GM23338 (cell line): ENCODE measurements at regions not wholly inside any gene's neighbourhood (a gene's known extent, or its start where the extent isn't known, plus 50 kb on each side); places are given as distances from the start of the nearest gene placed in this dataset.

Experiments used
- ATAC-seq: fragments of 200-7000 bp; cut with Tn5 transposase; 3 replicates; pipeline ENCODE4 v1.9.1; 2020
- DNase-seq: peaks from one replicate; pipeline ENCODE4 v3.0.0-alpha.2; 2015; ENCODE audit warnings: low spot score
- H2AFZ ChIP-seq: fragments of 200-600 bp; sonication (generic); 2 replicates; pipeline ENCODE4 v1.8.0; 2016; ENCODE audit warnings: antibody characterized with exemption, mild to moderate bottlenecking, moderate library complexity
- H3F3A ChIP-seq: fragments of 200-600 bp; sonication (generic); replicated peaks from 2 replicates; pipeline ENCODE4 v1.8.0; 2017; ENCODE audit warnings: antibody characterized with exemption, mixed run types, low read depth
- H3K27ac ChIP-seq: fragments of 200-600 bp; sonication (generic); 2 replicates; pipeline ENCODE4 v1.6.1; 2016; ENCODE audit warnings: low read depth
- H3K27me3 ChIP-seq: fragments of 200-600 bp; sonication (generic); 2 replicates; pipeline ENCODE4 v1.8.0; 2016; ENCODE audit warnings: mild to moderate bottlenecking, mixed run types, moderate library complexity; ENCODE audit not compliant: insufficient read depth
- H3K36me3 ChIP-seq: fragments of 200-600 bp; sonication (generic); 2 replicates; pipeline ENCODE4 v1.8.0; 2016; ENCODE audit warnings: mild to moderate bottlenecking; ENCODE audit not compliant: insufficient read depth
- H3K4me1 ChIP-seq: fragments of 200-600 bp; sonication (generic); 2 replicates; pipeline ENCODE4 v1.8.0; 2016; ENCODE audit warnings: mild to moderate bottlenecking, moderate library complexity; ENCODE audit not compliant: insufficient read depth
- H3K4me2 ChIP-seq: fragments of 200-600 bp; sonication (generic); 2 replicates; pipeline ENCODE4 v1.7.1; 2017; ENCODE audit warnings: mixed run types
- H3K4me3 ChIP-seq: fragments of 200-600 bp; sonication (generic); 2 replicates; pipeline ENCODE4 v1.6.1; 2016; ENCODE audit warnings: mixed run types
- H3K79me2 ChIP-seq: fragments of 200-600 bp; sonication (generic); replicated peaks from 2 replicates; pipeline ENCODE4 v1.8.0; 2017; ENCODE audit warnings: mild to moderate bottlenecking; ENCODE audit not compliant: insufficient read depth
- H3K9me2 ChIP-seq: fragments of 200-600 bp; sonication (generic); 2 replicates; pipeline ENCODE4 v1.8.0; 2017; ENCODE audit not compliant: insufficient read depth
- H4K20me1 ChIP-seq: fragments of 200-600 bp; sonication (generic); replicated peaks from 2 replicates; pipeline ENCODE4 v1.8.0; 2017; ENCODE audit warnings: mild to moderate bottlenecking; ENCODE audit not compliant: insufficient read depth
- H3K27ac Mint-ChIP-seq: 2 replicates; pipeline ENCODE4 v1.8.0; 2020; ENCODE audit warnings: inconsistent platforms, mild to moderate bottlenecking, moderate library complexity, mixed read lengths
- H3K27me3 Mint-ChIP-seq: 3 replicates; pipeline ENCODE4 v1.8.0; 2022; ENCODE audit warnings: low read depth, mild to moderate bottlenecking, moderate library complexity, mixed read lengths, inconsistent platforms; ENCODE audit not compliant: insufficient read depth, poor library complexity
- H3K36me3 Mint-ChIP-seq: 3 replicates; pipeline ENCODE4 v1.8.0; 2021; ENCODE audit warnings: low read depth, mild to moderate bottlenecking, inconsistent platforms, moderate library complexity, mixed read lengths
- H3K4me1 Mint-ChIP-seq: 3 replicates; pipeline ENCODE4 v1.8.0; 2020; ENCODE audit warnings: mild to moderate bottlenecking, inconsistent platforms, mixed read lengths
- H3K4me3 Mint-ChIP-seq: 3 replicates; pipeline ENCODE4 v1.8.0; 2021; ENCODE audit warnings: moderate library complexity, mild to moderate bottlenecking, inconsistent platforms, mixed read lengths
- H3K9me3 Mint-ChIP-seq: 3 replicates; pipeline ENCODE4 v1.8.0; 2020; ENCODE audit warnings: moderate library complexity, mild to moderate bottlenecking, inconsistent platforms, mixed read lengths
- CREB1 ChIP-seq: fragments of 250-450 bp; sonication (Bioruptor Pico); IDR thresholded peaks from 2 replicates; pipeline ENCODE4 v1.5.0; 2020; ENCODE audit warnings: low read depth, mild to moderate bottlenecking, moderate library complexity
- CTCF ChIP-seq, 2 experiments: fragments of 200-600 bp in 1 of 2; sonication (generic) in 1 of 2; conservative IDR thresholded peaks; 2 replicates each; pipeline versions ENCODE4 v1.5.1 to v1.6.1; 2016 to 2017; ENCODE audit warnings: antibody characterized with exemption in 2 of 2, low read depth in 2 of 2, mild to moderate bottlenecking in 2 of 2, moderate library complexity in 1 of 2
- EZH2 ChIP-seq: fragments of 200-600 bp; sonication (generic); IDR thresholded peaks from one replicate; pipeline ENCODE4 v1.8.0; 2017; ENCODE audit warnings: antibody characterized with exemption, mild to moderate bottlenecking, low read depth; ENCODE audit not compliant: unreplicated experiment
- EZH2phosphoT487 ChIP-seq: fragments of 200-600 bp; sonication (generic); IDR thresholded peaks from one replicate; pipeline ENCODE4 v1.8.1; 2018; ENCODE audit warnings: antibody characterized with exemption; ENCODE audit not compliant: unreplicated experiment
- JUNB ChIP-seq: IDR thresholded peaks from one replicate; pipeline ENCODE4 v1.6.1; 2016; ENCODE audit warnings: antibody characterized with exemption; ENCODE audit not compliant: unreplicated experiment
- NANOG ChIP-seq: IDR thresholded peaks from 2 replicates; pipeline ENCODE4 v1.6.1; 2016; ENCODE audit warnings: antibody characterized with exemption, borderline replicate concordance
- POLR2AphosphoS5 ChIP-seq: IDR thresholded peaks from 2 replicates; pipeline ENCODE4 v1.6.1; 2016; ENCODE audit warnings: antibody characterized with exemption, low read depth
- STAT1 ChIP-seq: IDR thresholded peaks from one replicate; pipeline ENCODE4 v1.6.1; 2016; ENCODE audit warnings: antibody characterized with exemption; ENCODE audit not compliant: unreplicated experiment
- ZNF114 ChIP-seq: fragments of 250-450 bp; sonication (Bioruptor Pico); IDR thresholded peaks from 2 replicates; pipeline ENCODE4 v1.5.0; 2020; ENCODE audit warnings: mild to moderate bottlenecking, moderate library complexity
- ZNF331 ChIP-seq: fragments of 250-450 bp; sonication (Bioruptor Pico); IDR thresholded peaks from 2 replicates; pipeline ENCODE4 v1.5.0; 2020; ENCODE audit warnings: low read depth, mild to moderate bottlenecking, moderate library complexity
- TF ChIP-seq, protein P1 (sequence below): IDR thresholded peaks from one replicate; pipeline ENCODE4 v1.6.1; 2018; ENCODE audit warnings: antibody characterized with exemption; ENCODE audit not compliant: unreplicated experiment
- TF ChIP-seq, protein P2 (sequence below): IDR thresholded peaks from 2 replicates; pipeline ENCODE4 v1.6.1; 2016; ENCODE audit warnings: antibody characterized with exemption
- TF ChIP-seq, protein P3 (sequence below): fragments of 250-450 bp; sonication (Bioruptor Pico); IDR thresholded peaks from 2 replicates; pipeline ENCODE4 v1.5.0; 2020; ENCODE audit warnings: mild to moderate bottlenecking, moderate library complexity

DNA sequence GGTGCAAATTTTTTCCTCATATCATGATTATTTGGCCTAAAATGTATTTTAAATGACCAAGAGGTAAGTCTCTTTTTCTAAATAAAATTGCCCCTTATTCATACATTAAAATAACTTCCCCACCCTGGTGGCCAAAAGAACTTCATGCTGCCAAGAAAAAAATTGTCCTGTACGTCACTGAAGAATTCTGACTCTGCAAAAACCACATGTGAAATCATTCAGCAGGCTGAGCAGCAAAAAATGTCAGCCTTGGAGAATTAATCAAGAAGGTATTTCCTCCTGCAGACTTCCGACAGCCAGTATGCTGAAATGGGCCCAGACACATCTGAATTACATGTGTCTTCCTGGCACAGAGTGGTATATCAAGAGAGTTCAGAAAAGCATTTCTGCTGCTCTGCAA lies 94.6 kb upstream of the HMHB1 start:
- H3F3A ChIP-seq: no peaks in the 10 kb centered on the region
- no peak overlapping the region for H3K4me3 ChIP-seq
- H3K27me3 Mint-ChIP-seq: no peaks in the 10 kb centered on the region
- no peaks in the 10 kb centered on the region for H3K9me2 ChIP-seq
- H3K4me2 ChIP-seq: no peak overlapping the region
- DNase-seq (no peak), ATAC-seq (no peak)
- no peaks in the 10 kb centered on the region for H3K4me1 ChIP-seq
- no peak overlapping the region for H3K27ac ChIP-seq
- no peaks in the 10 kb centered on the region for H4K20me1 ChIP-seq
- H3K27me3 ChIP-seq: no peaks in the 10 kb centered on the region
- no peak overlapping the region for H3K4me3 Mint-ChIP-seq
- no peak overlapping the region for H3K27ac Mint-ChIP-seq
- no peaks in the 10 kb centered on the region for H3K36me3 ChIP-seq
- H3K4me1 Mint-ChIP-seq: no peaks in the 10 kb centered on the region
- H2AFZ ChIP-seq: no peak overlapping the region
- H3K36me3 Mint-ChIP-seq: no peaks in the 10 kb centered on the region
- H3K9me3 Mint-ChIP-seq: no peaks in the 10 kb centered on the region
- no peaks in the 10 kb centered on the region for H3K79me2 ChIP-seq
- TF ChIP-seq POLR2AphosphoS5 (no peak), CTCF (conservative IDR thresholded peaks at IDR 0.05; ENCODE audit: low read depth in 2 of 2) (no peak), STAT1 (no peak), CREB1 (no peak), JUNB (no peak), ZNF331 (CRISPR knock-in tag) (no peak), NANOG (no peak), EZH2phosphoT487 (no peak), ZNF114 (CRISPR knock-in tag) (no peak), EZH2 (no peak)
- TF ChIP-seq, protein P1, sequence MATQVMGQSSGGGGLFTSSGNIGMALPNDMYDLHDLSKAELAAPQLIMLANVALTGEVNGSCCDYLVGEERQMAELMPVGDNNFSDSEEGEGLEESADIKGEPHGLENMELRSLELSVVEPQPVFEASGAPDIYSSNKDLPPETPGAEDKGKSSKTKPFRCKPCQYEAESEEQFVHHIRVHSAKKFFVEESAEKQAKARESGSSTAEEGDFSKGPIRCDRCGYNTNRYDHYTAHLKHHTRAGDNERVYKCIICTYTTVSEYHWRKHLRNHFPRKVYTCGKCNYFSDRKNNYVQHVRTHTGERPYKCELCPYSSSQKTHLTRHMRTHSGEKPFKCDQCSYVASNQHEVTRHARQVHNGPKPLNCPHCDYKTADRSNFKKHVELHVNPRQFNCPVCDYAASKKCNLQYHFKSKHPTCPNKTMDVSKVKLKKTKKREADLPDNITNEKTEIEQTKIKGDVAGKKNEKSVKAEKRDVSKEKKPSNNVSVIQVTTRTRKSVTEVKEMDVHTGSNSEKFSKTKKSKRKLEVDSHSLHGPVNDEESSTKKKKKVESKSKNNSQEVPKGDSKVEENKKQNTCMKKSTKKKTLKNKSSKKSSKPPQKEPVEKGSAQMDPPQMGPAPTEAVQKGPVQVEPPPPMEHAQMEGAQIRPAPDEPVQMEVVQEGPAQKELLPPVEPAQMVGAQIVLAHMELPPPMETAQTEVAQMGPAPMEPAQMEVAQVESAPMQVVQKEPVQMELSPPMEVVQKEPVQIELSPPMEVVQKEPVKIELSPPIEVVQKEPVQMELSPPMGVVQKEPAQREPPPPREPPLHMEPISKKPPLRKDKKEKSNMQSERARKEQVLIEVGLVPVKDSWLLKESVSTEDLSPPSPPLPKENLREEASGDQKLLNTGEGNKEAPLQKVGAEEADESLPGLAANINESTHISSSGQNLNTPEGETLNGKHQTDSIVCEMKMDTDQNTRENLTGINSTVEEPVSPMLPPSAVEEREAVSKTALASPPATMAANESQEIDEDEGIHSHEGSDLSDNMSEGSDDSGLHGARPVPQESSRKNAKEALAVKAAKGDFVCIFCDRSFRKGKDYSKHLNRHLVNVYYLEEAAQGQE: no peak
- TF ChIP-seq, protein P2, sequence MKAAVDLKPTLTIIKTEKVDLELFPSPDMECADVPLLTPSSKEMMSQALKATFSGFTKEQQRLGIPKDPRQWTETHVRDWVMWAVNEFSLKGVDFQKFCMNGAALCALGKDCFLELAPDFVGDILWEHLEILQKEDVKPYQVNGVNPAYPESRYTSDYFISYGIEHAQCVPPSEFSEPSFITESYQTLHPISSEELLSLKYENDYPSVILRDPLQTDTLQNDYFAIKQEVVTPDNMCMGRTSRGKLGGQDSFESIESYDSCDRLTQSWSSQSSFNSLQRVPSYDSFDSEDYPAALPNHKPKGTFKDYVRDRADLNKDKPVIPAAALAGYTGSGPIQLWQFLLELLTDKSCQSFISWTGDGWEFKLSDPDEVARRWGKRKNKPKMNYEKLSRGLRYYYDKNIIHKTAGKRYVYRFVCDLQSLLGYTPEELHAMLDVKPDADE: no peak
- TF ChIP-seq, protein P3, sequence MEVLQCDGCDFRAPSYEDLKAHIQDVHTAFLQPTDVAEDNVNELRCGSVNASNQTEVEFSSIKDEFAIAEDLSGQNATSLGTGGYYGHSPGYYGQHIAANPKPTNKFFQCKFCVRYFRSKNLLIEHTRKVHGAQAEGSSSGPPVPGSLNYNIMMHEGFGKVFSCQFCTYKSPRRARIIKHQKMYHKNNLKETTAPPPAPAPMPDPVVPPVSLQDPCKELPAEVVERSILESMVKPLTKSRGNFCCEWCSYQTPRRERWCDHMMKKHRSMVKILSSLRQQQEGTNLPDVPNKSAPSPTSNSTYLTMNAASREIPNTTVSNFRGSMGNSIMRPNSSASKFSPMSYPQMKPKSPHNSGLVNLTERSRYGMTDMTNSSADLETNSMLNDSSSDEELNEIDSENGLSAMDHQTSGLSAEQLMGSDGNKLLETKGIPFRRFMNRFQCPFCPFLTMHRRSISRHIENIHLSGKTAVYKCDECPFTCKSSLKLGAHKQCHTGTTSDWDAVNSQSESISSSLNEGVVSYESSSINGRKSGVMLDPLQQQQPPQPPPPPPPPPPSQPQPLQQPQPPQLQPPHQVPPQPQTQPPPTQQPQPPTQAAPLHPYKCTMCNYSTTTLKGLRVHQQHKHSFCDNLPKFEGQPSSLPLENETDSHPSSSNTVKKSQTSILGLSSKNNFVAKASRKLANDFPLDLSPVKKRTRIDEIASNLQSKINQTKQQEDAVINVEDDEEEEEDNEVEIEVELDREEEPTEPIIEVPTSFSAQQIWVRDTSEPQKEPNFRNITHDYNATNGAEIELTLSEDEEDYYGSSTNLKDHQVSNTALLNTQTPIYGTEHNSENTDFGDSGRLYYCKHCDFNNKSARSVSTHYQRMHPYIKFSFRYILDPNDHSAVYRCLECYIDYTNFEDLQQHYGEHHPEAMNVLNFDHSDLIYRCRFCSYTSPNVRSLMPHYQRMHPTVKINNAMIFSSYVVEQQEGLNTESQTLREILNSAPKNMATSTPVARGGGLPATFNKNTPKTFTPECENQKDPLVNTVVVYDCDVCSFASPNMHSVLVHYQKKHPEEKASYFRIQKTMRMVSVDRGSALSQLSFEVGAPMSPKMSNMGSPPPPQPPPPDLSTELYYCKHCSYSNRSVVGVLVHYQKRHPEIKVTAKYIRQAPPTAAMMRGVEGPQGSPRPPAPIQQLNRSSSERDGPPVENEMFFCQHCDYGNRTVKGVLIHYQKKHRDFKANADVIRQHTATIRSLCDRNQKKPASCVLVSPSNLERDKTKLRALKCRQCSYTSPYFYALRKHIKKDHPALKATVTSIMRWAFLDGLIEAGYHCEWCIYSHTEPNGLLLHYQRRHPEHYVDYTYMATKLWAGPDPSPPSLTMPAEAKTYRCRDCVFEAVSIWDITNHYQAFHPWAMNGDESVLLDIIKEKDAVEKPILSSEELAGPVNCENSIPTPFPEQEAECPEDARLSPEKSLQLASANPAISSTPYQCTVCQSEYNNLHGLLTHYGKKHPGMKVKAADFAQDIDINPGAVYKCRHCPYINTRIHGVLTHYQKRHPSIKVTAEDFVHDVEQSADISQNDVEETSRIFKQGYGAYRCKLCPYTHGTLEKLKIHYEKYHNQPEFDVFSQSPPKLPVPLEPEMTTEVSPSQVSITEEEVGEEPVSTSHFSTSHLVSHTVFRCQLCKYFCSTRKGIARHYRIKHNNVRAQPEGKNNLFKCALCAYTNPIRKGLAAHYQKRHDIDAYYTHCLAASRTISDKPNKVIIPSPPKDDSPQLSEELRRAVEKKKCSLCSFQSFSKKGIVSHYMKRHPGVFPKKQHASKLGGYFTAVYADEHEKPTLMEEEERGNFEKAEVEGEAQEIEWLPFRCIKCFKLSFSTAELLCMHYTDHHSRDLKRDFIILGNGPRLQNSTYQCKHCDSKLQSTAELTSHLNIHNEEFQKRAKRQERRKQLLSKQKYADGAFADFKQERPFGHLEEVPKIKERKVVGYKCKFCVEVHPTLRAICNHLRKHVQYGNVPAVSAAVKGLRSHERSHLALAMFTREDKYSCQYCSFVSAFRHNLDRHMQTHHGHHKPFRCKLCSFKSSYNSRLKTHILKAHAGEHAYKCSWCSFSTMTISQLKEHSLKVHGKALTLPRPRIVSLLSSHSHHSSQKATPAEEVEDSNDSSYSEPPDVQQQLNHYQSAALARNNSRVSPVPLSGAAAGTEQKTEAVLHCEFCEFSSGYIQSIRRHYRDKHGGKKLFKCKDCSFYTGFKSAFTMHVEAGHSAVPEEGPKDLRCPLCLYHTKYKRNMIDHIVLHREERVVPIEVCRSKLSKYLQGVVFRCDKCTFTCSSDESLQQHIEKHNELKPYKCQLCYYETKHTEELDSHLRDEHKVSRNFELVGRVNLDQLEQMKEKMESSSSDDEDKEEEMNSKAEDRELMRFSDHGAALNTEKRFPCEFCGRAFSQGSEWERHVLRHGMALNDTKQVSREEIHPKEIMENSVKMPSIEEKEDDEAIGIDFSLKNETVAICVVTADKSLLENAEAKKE (CRISPR knock-in tag): no peak
